K562 (cell line): ENCODE measurements at regions not wholly inside any gene's neighbourhood (a gene's known extent, or its start where the extent isn't known, plus 50 kb on each side); places are given as distances from the start of the nearest gene placed in this dataset.

Experiments used
- CHD1 ChIP-seq: fragments of 200-600 bp; sonication (generic); IDR thresholded peaks from one replicate; pipeline ENCODE4 v1.6.1; 2012; ENCODE audit warnings: mild to moderate bottlenecking, moderate library complexity, low read length, inconsistent platforms
- FOS ChIP-seq: IDR thresholded peaks from 3 replicates; pipeline ENCODE4 v1.6.1; 2011; ENCODE audit not compliant: insufficient read length; ENCODE audit errors: extremely low read depth
- GABPA ChIP-seq: fragments of 200-800 bp; sonication (Bioruptor generic); conservative IDR thresholded peaks from 2 replicates; pipeline ENCODE4 v1.6.1; 2016; ENCODE audit warnings: low read depth, missing genetic modification characterization, missing compliant biosample characterization
- GATA2 ChIP-seq: sonication (generic); formaldehyde crosslinking; IDR thresholded peaks from 2 replicates; pipeline ENCODE4 v1.4.0; 2020; ENCODE audit warnings: mild to moderate bottlenecking, missing genetic modification reagents
- GATAD2A ChIP-seq: fragments of 450-650 bp; IDR thresholded peaks from 2 replicates; pipeline ENCODE4 v1.6.1; 2017
- PHB ChIP-seq: fragments of 250-450 bp; sonication (Bioruptor Pico); IDR thresholded peaks from 2 replicates; pipeline ENCODE4 v1.5.0; 2021
- PHF21A ChIP-seq: fragments of 450-650 bp; IDR thresholded peaks from 2 replicates; pipeline ENCODE4 v1.6.1; 2017; ENCODE audit warnings: low read depth, borderline replicate concordance
- SRSF3 ChIP-seq: fragments of 200-400 bp; formaldehyde crosslinking; IDR thresholded peaks from 2 replicates; pipeline ENCODE4 v1.6.1; 2016; ENCODE audit warnings: mild to moderate bottlenecking, low read length, moderate library complexity; ENCODE audit not compliant: insufficient read depth
- STAT5A ChIP-seq: IDR thresholded peaks from 2 replicates; pipeline ENCODE4 v1.6.1; 2012; ENCODE audit warnings: low read length, inconsistent platforms, borderline replicate concordance
- XRCC4 ChIP-seq: IDR thresholded peaks from one replicate; pipeline ENCODE4 v1.6.1; 2011; ENCODE audit not compliant: insufficient read depth, insufficient read length; ENCODE audit errors: extremely low read depth
- ZBTB40 ChIP-seq, 2 experiments: fragments of 450-650 bp in 1 of 2; sonication (generic) in 1 of 2; formaldehyde crosslinking in 1 of 2; IDR thresholded peaks; 2 replicates each; pipeline versions ENCODE4 v1.7.1 to v1.9.0; 2016 to 2022; ENCODE audit warnings: inconsistent platforms in 1 of 2, mild to moderate bottlenecking in 1 of 2, missing genetic modification reagents in 1 of 2
- ZNF140 ChIP-seq: fragments of 250-450 bp; sonication (Bioruptor Pico); IDR thresholded peaks from 2 replicates; pipeline ENCODE4 v1.8.0; 2021; ENCODE audit warnings: moderate library complexity, mild to moderate bottlenecking, inconsistent platforms
- ZNF184 ChIP-seq: sonication (generic); formaldehyde crosslinking; IDR thresholded peaks from 2 replicates; pipeline ENCODE4 v1.5.0; 2020; ENCODE audit warnings: missing genetic modification reagents
- TF ChIP-seq, protein P1 (sequence below), 2 experiments: IDR thresholded peaks in 1 of 2; conservative IDR thresholded peaks in 1 of 2; 2 replicates each; pipeline ENCODE4 v1.6.1; 2016; ENCODE audit warnings: low read depth in 2 of 2, mild to moderate bottlenecking in 1 of 2, missing compliant biosample characterization in 1 of 2, missing genetic modification characterization in 1 of 2, moderate library complexity in 1 of 2
- TF ChIP-seq, protein P2 (sequence below): fragments of 250-450 bp; sonication (Bioruptor Pico); IDR thresholded peaks from 2 replicates; pipeline ENCODE4 v1.4.0; 2020; ENCODE audit warnings: mild to moderate bottlenecking, moderate library complexity, borderline replicate concordance

DNA sequence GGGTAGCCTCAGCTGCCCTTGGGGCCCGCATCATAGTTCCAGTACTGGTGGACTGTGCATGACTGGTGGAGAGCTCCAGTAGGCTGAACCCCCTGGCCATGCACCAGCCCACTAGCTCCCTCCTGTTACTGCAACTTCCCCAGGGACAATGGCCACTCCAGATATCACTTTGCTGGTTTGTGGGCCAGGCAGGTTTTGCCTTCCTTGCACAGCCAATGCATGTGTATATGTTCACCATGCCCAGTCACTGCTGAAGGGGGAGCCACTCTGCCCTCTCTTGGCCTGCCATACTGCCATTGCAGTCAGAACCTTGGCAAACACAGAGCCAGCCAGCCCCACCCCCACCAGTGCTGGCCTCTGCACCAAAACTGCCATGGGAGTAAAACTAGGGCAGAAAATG lies 2095.3 kb upstream of the RAG2 start (continued):
- TF ChIP-seq ZBTB40 (IDR thresholded peaks at IDR 0.05), result no peak
- no peak for TF ChIP-seq ZBTB40 (CRISPR knock-in tag; IDR thresholded peaks at IDR 0.05)
- TF ChIP-seq SRSF3, result no peak
- TF ChIP-seq CHD1, result no peak
- no peak for TF ChIP-seq PHB (CRISPR knock-in tag)
- no peak for TF ChIP-seq FOS
- TF ChIP-seq STAT5A, result no peak
- no peak for TF ChIP-seq XRCC4
- TF ChIP-seq ZNF184 (CRISPR knock-in tag), result no peak
- no peak for TF ChIP-seq GATAD2A
- no peak for TF ChIP-seq ZNF140
- TF ChIP-seq, protein P1, sequence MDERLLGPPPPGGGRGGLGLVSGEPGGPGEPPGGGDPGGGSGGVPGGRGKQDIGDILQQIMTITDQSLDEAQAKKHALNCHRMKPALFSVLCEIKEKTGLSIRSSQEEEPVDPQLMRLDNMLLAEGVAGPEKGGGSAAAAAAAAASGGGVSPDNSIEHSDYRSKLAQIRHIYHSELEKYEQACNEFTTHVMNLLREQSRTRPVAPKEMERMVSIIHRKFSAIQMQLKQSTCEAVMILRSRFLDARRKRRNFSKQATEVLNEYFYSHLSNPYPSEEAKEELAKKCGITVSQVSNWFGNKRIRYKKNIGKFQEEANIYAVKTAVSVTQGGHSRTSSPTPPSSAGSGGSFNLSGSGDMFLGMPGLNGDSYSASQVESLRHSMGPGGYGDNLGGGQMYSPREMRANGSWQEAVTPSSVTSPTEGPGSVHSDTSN (CRISPR knock-in tag; IDR thresholded peaks at IDR 0.05; ENCODE audit: low read depth), result no peak
- TF ChIP-seq, protein P1 (tag; conservative IDR thresholded peaks at IDR 0.05; ENCODE audit: low read depth), result no peak
- TF ChIP-seq, protein P2, sequence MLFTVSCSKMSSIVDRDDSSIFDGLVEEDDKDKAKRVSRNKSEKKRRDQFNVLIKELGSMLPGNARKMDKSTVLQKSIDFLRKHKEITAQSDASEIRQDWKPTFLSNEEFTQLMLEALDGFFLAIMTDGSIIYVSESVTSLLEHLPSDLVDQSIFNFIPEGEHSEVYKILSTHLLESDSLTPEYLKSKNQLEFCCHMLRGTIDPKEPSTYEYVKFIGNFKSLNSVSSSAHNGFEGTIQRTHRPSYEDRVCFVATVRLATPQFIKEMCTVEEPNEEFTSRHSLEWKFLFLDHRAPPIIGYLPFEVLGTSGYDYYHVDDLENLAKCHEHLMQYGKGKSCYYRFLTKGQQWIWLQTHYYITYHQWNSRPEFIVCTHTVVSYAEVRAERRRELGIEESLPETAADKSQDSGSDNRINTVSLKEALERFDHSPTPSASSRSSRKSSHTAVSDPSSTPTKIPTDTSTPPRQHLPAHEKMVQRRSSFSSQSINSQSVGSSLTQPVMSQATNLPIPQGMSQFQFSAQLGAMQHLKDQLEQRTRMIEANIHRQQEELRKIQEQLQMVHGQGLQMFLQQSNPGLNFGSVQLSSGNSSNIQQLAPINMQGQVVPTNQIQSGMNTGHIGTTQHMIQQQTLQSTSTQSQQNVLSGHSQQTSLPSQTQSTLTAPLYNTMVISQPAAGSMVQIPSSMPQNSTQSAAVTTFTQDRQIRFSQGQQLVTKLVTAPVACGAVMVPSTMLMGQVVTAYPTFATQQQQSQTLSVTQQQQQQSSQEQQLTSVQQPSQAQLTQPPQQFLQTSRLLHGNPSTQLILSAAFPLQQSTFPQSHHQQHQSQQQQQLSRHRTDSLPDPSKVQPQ (CRISPR knock-in tag), result no peak
- TF ChIP-seq GATA2 (CRISPR knock-in tag), result no peak
- TF ChIP-seq GABPA, result no peak
- no peak for TF ChIP-seq PHF21A
